EH (cell line): ENCODE measurements at regions not wholly inside any gene's neighbourhood (a gene's known extent, or its start where the extent isn't known, plus 50 kb on each side); places are given as distances from the start of the nearest gene placed in this dataset.

ENCODE experiments used
- DNase-seq: peaks from one replicate; pipeline ENCODE4 v3.0.0-alpha.2; 2015; ENCODE audit warnings: low read depth

GRCh38 chr2:144886862-144887261 is 366.9 kb upstream of the ZEB2 start:
- no peak for DNase-seq

- DNase-seq = no peak
These were observed 358.0 kb upstream of the ZEB2 start for GRCh38 chr2:144877893-144878292.

DNA sequence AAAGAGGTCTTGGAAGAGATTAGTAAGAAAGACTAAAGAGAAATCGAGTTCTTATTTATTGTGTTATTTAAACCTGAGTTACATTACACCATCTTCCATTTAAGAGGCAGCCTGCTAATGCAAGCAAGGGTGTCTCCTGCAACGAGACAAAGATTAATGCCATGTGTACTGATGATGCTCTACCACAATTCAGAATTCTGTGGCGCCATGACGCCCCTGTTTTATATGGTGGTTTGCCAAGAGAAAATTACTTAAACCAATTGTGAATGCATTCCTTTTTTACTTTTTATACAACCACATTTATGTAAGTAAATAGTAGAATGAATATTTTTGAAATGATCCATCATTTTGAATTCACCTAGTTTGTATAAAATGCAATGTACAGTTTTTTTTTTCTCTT is 356.1 kb upstream of the ZEB2 start:
- peak; percentile 85 for DNase-seq

GRCh38 chr2:144875290-144875969 is 355.5 kb upstream of the ZEB2 start:
- DNase-seq = no peak

- no peak for DNase-seq
These were observed 345.8 kb upstream of the ZEB2 start for GRCh38 chr2:144865670-144866069.

- no peak for DNase-seq
These were observed 339.8 kb upstream of the ZEB2 start for GRCh38 chr2:144859716-144860115.

DNA sequence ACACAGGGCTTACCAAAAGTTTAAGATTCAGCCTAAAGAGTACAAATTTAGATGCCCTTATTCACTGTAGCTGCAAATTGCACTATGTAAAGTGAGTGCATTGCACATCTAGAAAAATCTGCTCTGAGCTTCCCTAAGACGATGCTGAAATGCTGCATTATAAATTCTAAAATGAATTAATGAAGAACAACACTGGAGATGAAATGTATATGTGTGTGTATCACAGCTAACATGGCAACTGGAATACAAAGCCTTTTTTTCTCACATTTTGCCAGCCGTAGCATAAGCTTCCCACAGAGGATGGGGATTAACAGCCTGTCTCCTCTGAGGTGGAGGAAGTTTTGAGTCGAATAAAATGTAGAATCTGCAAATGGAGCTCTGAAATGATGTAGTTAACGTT is 338.3 kb upstream of the ZEB2 start:
- DNase-seq = no peak

- no peak for DNase-seq
These were observed 334.7 kb upstream of the ZEB2 start for GRCh38 chr2:144854596-144854995.

- DNase-seq = no peak
These were observed 329.7 kb upstream of the ZEB2 start for GRCh38 chr2:144849612-144850011.

GRCh38 chr2:144848423-144848822 is 328.5 kb upstream of the ZEB2 start:
- DNase-seq = no peak

DNA sequence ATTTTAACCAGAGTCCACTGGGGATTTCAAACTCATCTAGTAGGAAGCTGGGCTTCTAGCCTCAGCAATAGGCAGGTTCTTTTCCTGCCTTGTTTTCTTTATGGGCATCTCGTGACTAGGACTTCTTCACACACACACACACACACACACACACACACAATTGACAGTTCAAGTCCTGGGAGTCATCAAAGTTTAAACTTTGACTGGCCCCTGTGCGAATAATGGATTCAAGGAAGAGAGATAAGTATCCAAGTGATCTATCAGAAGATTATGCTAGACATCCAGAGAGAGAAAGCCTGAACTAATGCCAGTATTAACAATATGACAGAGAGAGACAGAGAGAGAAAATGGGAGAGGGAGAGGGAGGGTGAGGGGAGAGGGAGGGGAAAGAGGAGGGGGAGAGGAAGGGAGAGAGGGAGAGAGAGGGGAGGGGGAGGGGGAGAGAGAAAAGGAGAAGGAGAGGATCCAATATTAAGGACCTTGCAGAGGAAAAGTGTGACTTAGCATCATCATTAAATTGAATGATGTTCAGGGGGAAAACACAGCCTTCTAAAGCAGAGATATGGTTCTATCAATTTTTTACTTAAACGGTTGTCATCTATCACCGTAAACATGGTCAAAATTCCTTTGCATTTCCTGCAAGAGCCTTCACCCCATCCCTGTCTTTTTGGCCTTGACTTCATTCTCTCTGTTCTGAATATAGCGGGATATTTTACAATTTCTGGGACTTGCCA is 327.6 kb upstream of the ZEB2 start:
- no peak for DNase-seq

DNA sequence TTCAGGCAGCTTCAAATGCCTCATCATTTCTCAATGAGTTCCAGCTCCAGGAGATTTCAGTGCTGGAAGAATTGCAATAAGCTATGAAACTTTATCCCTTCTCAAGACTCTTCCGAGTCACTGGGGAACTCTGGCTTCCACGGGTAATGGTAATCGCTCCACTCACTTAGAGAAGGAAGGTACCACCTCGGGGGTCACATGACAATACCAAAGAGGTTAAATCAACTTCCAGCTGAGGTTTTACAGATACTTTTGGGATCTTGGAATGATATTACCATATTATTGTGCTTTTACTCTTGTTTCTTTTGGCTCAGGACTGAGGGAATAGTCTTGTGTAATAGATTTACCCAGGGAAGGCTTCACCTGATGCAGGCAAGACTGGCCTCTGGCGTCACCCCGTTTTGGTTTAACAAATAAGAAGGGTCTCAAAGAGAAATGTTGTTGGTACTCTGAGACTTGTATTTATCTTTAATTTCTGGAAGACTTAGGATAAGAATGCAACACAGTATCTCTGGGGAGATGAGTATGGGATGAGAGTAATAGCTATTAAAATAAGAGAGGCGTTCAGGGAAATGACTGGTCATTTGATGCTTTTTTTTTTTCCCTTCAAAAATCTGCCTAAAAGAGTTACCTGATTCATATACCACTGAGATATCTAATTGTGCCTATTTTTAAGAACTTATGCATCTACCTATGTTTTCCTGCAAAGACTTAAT is 316.9 kb upstream of the ZEB2 start:
- DNase-seq = peak; percentile 71

DNA sequence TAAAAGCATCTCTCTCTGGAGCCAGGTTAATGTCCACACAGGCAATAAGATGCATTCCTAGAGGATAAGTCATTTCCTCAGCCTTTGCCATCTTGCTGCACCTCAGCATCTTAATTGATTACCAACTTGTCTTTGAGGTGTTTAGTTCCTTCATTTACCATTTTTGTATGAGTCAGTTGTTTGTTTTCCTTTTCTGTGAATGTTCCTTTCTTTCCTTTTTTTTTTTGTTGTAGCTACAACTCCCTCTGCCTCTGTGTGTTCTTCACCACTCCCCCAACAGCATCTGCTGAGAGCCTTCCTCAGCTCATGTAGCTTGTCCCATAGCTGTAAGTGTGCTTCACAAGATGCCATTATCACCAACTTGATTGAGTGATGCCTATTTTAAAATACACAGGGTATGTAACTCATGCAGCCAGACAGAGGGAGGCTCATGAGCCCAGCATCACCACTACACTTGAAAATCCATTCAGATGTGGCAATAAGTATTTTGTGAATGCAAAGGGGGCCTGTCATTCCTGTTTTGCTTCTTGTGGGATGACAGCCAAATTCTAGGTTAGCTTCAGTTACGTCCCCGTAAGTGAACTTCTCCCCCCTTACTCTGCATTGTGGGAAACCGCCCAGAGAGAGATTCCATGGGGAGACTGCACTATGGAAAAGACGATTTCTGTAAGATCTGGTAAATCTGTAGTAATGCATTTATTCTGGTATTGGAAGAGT is 315.9 kb upstream of the ZEB2 start:
- peak; percentile 38 for DNase-seq

- peak; percentile 82 for DNase-seq
These were observed 315.2 kb upstream of the ZEB2 start for GRCh38 chr2:144834998-144835633.

- no peak for DNase-seq
These were observed 314.4 kb upstream of the ZEB2 start for GRCh38 chr2:144834363-144834762.

- DNase-seq = peak; percentile 22
These were observed 313.2 kb upstream of the ZEB2 start for GRCh38 chr2:144833075-144833637.

DNA sequence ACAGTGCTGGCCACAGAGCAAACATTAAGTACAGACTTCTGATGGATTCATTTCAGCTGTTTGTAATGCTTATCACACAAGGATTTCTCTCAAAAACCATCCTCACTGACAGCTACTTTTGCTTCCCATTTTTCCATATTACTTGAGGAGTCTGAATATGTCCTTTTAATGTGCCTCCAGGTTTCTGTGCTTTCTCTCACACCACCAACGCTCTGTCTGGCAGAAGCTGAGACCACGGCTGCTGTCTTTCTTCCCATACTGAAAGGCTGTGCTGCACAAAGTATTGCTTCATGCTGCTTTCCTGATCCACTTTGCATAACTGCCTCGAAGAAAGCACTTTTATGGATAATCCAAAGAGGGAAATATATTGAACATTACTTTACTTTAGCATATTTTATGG is 312.1 kb upstream of the ZEB2 start:
- DNase-seq = no peak

DNA sequence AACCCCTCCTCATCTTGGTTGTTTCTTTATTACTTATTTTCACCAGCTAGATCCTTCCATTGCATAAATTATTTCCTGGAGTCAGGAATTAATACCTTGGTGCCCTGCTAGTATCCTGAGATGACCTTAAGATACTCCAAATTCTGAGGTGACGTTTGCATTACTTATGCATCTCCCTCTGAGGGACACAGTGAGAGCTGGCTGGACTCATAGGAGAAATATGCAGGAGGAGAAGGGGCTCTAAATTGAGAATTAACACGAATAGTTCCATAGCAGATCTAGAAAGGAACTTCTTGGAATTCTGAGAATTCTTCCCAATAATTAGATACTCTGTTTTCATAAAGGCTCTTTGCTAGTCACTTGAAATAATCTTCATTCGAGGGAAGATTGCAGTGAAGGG is 310.6 kb upstream of the ZEB2 start:
- peak; percentile 95 for DNase-seq

GRCh38 chr2:144827404-144827803 is 307.5 kb upstream of the ZEB2 start:
- DNase-seq = no peak

DNA sequence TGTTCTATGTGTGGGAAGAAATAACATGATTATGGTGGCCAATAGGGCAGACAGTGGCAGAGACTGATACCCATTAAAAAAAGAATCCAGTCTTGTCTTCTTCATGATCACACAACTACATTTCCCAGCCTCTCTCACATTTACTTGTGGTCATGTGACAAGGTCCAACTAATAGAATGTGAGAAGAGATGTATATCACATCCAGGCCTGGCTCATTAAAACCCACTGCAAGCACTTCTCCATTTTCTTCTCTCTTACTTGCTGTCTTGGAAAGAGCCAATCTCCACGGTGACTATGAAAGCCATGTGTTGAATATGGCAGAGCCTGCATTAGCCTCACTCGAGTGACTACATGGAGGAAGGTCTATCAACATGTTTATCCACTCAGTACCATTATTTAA is 306.2 kb upstream of the ZEB2 start:
- no peak for DNase-seq

DNA sequence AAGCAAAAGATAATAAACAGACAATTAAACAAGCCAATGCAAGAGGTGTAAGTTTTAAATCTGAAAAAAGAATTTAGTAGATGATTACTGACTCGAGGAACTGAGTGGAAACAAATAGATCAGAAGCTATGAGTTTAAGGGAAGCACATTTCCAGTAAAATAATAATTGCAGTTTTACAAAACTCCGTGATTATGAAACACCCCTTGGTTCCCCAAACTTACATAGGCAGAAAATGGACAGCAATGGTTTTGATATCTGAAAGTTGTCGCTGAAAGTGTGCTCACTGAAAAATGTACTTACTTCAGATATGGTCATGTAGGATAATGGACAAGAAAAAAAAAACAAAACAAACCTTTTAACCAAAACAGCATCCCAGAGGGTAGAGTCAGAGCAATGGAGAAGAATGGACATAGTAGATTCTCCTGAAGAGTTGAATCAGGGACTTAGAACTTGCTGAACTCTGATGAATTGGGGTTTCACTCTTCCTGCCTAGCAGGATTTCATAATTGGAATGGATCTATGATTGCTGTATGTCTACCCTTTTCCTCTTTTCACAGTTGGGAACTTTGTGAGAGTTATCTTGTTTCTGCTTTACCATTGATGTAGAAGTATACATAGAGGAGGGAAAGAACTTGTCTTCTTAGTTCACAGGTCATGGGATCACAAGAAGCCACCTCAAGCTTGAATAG is 305.6 kb upstream of the ZEB2 start:
- no peak for DNase-seq
